RWPE1 (cell line): ENCODE measurements at regions not wholly inside any gene's neighbourhood (a gene's known extent, or its start where the extent isn't known, plus 50 kb on each side); places are given as distances from the start of the nearest gene placed in this dataset.

Experiments used
- CTCF ChIA-PET: fragments of 350-600 bp; sonication (Branson Sonifier 250); formaldehyde crosslinking; extraction: SDS; loops from one replicate; lab custom pipeline; 2021; lab: Yijun Ruan, JAX
- POLR2A ChIA-PET: fragments of 400-600 bp; formaldehyde crosslinking; extraction: SDS; loops from one replicate; lab custom pipeline; 2020; ENCODE audit warnings: antibody characterized with exemption; ENCODE audit not compliant: low non-redundant PET; lab: Yijun Ruan, JAX
- DNase-seq: peaks from one replicate; pipeline ENCODE4 v3.0.0; 2012; ENCODE audit warnings: low spot score
- H3K27ac ChIP-seq: fragments of 450-650 bp; 2 replicates; pipeline ENCODE4 v1.5.1; 2017
- TF ChIP-seq, protein P1 (sequence below): fragments of 450-650 bp; conservative IDR thresholded peaks from 2 replicates; pipeline ENCODE4 v1.5.1; 2017; ENCODE audit warnings: low read depth, mild to moderate bottlenecking

DNA sequence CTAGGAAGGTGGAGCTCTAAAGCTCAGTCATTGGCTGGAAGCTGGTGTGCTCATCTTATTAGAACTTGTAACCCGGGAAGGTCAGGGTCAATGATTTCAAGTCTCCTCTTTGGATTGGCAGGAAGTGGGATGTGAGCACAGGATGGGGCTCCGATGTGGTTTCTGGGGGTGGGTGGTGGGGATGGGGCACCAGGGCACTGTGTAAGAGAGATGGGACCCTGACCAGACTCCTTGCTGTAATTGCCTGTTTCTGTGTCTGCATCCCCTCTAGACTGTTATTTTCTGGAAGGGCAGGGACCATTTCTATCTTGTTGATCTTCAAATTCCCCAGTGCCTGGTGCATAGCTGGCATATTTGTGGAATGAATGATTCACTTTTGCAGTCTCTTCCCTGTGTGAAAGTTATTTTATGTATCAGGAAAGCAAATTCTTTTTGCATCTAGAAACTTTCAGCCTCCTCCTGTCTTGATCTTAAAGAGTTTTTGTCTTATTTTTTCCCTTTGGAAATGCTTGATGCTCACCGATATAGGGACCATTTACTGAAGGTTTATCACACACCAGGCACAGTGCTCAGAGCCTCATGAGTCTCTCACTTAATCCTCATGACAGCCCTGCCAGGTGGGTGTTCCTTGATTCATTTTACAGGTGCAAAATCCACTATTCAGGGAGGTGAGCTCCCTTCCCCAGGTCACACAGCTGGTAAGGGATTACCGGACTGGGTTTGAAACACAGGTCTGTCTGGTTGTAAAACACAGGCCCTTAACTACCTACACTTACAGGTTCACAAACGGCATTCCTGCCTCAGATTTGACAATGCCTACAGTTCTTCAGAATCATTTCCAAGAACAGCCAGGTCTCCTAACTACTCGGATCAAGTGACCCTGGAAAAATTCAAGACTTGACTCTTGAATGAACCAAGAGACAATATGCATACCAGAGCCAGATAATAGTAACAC lies 86.9 kb upstream of the IGF1 start:
- TF ChIP-seq, protein P1, sequence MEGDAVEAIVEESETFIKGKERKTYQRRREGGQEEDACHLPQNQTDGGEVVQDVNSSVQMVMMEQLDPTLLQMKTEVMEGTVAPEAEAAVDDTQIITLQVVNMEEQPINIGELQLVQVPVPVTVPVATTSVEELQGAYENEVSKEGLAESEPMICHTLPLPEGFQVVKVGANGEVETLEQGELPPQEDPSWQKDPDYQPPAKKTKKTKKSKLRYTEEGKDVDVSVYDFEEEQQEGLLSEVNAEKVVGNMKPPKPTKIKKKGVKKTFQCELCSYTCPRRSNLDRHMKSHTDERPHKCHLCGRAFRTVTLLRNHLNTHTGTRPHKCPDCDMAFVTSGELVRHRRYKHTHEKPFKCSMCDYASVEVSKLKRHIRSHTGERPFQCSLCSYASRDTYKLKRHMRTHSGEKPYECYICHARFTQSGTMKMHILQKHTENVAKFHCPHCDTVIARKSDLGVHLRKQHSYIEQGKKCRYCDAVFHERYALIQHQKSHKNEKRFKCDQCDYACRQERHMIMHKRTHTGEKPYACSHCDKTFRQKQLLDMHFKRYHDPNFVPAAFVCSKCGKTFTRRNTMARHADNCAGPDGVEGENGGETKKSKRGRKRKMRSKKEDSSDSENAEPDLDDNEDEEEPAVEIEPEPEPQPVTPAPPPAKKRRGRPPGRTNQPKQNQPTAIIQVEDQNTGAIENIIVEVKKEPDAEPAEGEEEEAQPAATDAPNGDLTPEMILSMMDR: no peak
- no peak for DNase-seq
- no peak overlapping the region for H3K27ac ChIP-seq

DNA sequence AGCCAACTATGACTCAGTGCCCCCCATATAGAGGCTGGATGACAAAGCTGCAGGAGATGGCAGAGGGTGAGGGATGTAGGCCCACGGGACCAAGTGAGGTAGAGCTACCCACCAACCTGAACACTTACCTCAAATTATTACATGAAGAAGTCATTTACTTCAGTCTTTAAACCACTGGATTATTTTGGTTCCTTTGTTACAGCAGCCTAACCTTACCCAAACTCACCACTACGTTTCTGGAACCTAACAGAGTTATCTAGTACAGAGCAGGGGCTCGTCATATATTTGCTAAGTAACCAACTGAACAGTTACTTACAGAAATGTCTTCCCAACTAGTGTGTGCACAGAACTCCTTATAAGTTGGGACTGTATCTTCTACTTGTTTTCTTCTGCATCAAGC lies 85.2 kb upstream of the IGF1 start:
- DNase-seq: no peak
- TF ChIP-seq, protein P1: no peak
- H3K27ac ChIP-seq: no peak overlapping the region
- CTCF ChIA-PET: no interaction called here
- POLR2A ChIA-PET: no interaction called here

More for the DNA sequence above, 86.9 kb upstream of the IGF1 start:
- ChIA-PET CTCF (no interaction called here), POLR2A (no interaction called here)

DNA sequence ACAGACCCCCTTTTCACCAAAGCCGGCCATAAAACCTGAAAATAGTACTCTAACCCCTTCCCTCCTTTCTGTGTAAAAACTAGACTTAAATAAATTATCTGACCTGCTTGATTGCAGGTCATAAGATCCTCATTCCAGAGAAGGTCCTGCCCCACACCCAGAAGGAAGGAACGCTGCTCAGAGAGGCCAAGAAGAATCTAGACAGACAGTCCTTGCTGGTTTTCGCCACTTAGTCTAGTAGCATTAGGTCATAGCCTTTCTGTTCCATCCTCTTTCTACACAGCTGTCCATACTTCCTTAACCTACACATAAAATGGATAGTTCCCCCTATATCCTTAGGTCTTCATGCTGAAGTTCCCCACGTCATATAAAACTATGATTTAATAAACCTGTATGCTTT lies 83.7 kb upstream of the IGF1 start:
- no peak overlapping the region for H3K27ac ChIP-seq
- TF ChIP-seq, protein P1: no peak
- CTCF ChIA-PET: no interaction called here
- POLR2A ChIA-PET: interaction anchor here (0.7 kb wide), 1 partner anchor 65 kb away, joined by 10 read pairs; no protein-coding TSS in a partner anchor
- no peak for DNase-seq

DNA sequence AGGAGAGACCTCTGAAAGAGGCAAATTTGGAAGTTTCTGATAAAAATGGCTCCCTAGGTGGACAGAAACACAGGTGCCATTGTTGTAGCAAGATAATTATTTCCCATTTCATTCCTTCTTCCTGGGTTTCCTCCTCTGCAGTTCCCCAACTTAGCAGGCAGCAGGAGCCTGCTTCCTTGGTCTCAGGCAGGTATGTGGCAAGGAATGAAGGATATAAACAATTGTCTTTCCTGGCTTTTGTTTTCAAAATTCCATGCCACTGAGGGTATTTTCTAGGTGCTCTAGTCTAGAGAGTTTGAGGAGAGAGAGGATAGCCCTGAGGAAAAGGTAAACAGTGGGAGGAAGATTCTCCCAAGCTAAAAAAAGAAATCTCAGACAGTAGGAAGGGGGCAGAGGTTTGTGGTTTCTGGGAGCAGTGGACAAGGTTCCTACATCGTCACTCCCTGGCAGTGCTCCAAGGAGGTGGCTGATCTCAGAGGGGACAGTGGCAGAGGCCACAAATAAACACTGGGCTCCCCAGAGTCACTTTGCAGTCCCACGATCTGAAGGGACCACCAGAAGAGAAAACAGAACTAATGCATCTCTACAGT lies 82.6 kb upstream of the IGF1 start:
- DNase-seq: no peak
- TF ChIP-seq, protein P1: no peak
- ChIA-PET POLR2A (no interaction called here), CTCF (no interaction called here)
- no peak overlapping the region for H3K27ac ChIP-seq

DNA sequence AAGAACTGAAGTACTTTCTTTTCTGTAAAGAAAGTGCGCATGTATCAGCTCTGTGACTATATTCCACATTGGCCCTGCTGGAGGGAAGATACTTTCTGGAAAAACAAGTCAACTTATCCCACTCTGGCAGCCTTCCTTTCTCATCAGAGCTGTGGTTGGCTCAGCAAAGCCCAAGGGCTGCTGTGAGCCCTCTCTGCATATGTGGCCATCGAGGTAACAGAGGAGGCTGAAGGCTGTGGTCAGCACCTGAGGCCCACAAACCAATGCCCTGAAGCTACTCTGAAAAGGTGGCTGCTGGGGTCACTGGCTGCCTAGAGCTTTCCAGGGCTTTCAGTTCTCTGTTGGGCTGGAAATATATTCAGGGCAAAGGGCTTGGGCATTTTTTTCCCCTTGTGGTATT lies 70.8 kb upstream of the IGF1 start:
- DNase-seq: no peak
- CTCF ChIA-PET: interaction anchor here (0.6 to 0.7 kb wide), 2 partner anchors 37 to 43 kb away, joined by 3 to 7 read pairs; no protein-coding TSS in a partner anchor
- H3K27ac ChIP-seq: no peak overlapping the region
- TF ChIP-seq, protein P1: no peak
- POLR2A ChIA-PET: no interaction called here

DNA sequence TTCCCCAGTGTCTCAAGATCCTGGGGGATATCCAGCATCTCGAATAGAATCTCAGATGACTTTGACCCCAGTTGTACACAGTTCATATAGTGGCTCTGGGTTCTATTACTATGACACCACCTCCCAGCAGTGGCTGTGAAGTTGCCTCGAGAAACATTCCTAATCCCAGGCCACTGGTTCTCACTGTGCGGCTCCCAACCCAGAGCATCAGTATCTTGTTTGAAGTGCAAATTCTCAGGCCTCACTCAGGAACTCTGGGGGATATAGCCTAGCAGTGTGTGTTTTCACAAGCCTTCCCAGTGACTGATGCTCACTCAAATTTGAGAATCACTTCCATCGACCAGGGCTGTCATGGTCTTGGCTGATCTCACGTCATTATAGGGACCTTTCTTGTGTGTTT lies 69.3 kb upstream of the IGF1 start:
- H3K27ac ChIP-seq: no peak overlapping the region
- ChIA-PET CTCF (no interaction called here), POLR2A (no interaction called here)
- TF ChIP-seq, protein P1: no peak
- DNase-seq: no peak
